Lower leg skin (tissue), 4 donors: ENCODE measurements at regions not wholly inside any gene's neighbourhood (a gene's known extent, or its start where the extent isn't known, plus 50 kb on each side); places are given as distances from the start of the nearest gene placed in this dataset.

Experiments used
- DNase-seq, 2 donors: peaks; one replicate each; pipeline ENCODE4 v3.0.0-alpha.2; 2019; ENCODE audit warnings: low spot score in 2 of 2
- H3K4me3 ChIP-seq: fragments of 200-600 bp; sonication (generic); 2 replicates; pipeline ENCODE4 v1.5.1; 2017; ENCODE audit warnings: mild to moderate bottlenecking, low read depth; ENCODE audit not compliant: poor library complexity, severe bottlenecking
- POLR2A ChIP-seq, 2 donors: fragments of 450-650 bp; IDR thresholded peaks; one replicate each; pipeline ENCODE4 v1.6.1; 2016 to 2017; ENCODE audit warnings: antibody characterized with exemption in 2 of 2, mild to moderate bottlenecking in 1 of 2, moderate library complexity in 1 of 2
- WGBS, 2 donors: methylation state at CpG; one replicate each; pipeline ENCODE4 v1.1.5; 2018; 5-methylcytosine and 5-hydroxymethylcytosine counted together
- intact Hi-C: fragments of 100-400 bp; cut with DNase I; formaldehyde crosslinking; loops from one replicate; pipeline ENCODE4 v1.15.0; 2023; ENCODE audit warnings: low total_unique reads
- TF ChIP-seq, protein P1 (sequence below), 3 donors: fragments of 450-650 bp; IDR thresholded peaks; one replicate each; pipeline ENCODE4 v1.5.1; 2016; ENCODE audit warnings: antibody characterized with exemption in 3 of 3, mild to moderate bottlenecking in 3 of 3, moderate library complexity in 2 of 3

DNA sequence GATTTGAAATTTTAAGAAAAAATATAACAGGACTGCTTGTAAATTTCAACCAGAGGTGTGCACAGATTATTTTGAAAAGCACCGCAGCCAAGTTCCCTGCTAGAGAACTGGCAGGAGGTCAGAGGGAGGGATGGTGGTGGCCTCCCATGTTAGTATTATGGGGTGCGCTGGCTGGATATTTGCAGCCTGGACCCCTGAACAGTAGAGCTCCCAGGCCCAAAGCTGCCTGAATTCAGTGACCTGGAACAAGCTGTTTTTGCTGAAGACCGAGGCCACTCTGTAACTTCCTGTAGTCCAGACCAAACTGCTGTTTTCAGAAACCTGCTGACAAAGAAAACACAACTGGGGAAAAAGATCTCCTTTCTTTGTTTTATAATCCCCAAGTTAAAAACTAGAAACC, 314.3 kb downstream of the TNS1 start:
- DNase-seq = no peak
- intact Hi-C loops = no loop called here
- no peak overlapping the region for H3K4me3 ChIP-seq
- TF ChIP-seq, protein P1, sequence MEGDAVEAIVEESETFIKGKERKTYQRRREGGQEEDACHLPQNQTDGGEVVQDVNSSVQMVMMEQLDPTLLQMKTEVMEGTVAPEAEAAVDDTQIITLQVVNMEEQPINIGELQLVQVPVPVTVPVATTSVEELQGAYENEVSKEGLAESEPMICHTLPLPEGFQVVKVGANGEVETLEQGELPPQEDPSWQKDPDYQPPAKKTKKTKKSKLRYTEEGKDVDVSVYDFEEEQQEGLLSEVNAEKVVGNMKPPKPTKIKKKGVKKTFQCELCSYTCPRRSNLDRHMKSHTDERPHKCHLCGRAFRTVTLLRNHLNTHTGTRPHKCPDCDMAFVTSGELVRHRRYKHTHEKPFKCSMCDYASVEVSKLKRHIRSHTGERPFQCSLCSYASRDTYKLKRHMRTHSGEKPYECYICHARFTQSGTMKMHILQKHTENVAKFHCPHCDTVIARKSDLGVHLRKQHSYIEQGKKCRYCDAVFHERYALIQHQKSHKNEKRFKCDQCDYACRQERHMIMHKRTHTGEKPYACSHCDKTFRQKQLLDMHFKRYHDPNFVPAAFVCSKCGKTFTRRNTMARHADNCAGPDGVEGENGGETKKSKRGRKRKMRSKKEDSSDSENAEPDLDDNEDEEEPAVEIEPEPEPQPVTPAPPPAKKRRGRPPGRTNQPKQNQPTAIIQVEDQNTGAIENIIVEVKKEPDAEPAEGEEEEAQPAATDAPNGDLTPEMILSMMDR (IDR thresholded peaks at IDR 0.05) = no peak
- no peak for TF ChIP-seq POLR2A (IDR thresholded peaks at IDR 0.05)
- WGBS, 2 donors = 79 to 94% methylated on average over 3 of the region's 3 CpGs

DNA sequence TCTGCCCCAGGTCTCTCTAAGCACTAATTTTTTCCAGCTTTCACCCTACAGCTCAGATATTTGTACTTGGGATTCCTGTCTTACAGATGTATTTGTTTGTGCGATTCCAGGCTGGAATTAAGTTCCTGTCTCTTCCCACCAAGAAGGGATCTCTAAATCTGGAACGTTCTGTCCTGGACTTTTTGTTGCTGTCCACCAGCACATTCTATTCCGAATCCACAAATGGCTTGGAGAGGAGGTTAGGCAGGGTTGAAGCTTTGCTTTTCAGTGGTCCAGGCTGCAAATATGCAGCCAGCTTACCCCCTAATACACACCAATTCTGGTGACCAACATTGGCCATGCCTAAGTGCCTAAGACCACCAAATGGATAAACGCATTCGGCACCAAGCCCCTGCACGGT, 315.0 kb downstream of the TNS1 start:
- TF ChIP-seq, protein P1 (IDR thresholded peaks at IDR 0.05) = no peak
- TF ChIP-seq POLR2A (IDR thresholded peaks at IDR 0.05) = no peak
- no peak overlapping the region for H3K4me3 ChIP-seq
- 77 to 91% methylated on average over 6 of the region's 6 CpGs for WGBS, 2 donors
- no peak for DNase-seq
- intact Hi-C loops = no loop called here

DNA sequence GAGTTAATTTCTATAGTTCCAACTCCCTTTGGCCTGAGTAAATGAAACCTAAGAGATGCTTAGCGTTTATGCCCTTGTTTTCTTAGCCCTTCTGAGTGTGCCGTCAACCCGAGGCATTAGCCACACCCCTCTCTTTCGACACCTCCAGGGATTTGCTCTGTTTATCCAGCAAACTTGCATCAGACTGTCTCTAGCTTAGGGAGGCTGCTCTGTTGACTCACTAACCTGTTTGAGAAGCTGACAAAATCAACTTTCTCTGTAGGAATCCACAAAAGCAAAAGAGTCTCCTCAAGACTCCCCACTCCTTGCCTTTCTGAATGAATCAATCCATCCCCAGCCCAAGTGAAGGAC, 317.6 kb downstream of the TNS1 start:
- intact Hi-C loops = no loop called here
- WGBS, 2 donors = 19 to 23% methylated on average over 4 of the region's 4 CpGs
- no peak overlapping the region for H3K4me3 ChIP-seq
- peak; percentile 87 to 93 for DNase-seq
- TF ChIP-seq, protein P1 (IDR thresholded peaks at IDR 0.05) = no peak
- TF ChIP-seq POLR2A (IDR thresholded peaks at IDR 0.05) = no peak

DNA sequence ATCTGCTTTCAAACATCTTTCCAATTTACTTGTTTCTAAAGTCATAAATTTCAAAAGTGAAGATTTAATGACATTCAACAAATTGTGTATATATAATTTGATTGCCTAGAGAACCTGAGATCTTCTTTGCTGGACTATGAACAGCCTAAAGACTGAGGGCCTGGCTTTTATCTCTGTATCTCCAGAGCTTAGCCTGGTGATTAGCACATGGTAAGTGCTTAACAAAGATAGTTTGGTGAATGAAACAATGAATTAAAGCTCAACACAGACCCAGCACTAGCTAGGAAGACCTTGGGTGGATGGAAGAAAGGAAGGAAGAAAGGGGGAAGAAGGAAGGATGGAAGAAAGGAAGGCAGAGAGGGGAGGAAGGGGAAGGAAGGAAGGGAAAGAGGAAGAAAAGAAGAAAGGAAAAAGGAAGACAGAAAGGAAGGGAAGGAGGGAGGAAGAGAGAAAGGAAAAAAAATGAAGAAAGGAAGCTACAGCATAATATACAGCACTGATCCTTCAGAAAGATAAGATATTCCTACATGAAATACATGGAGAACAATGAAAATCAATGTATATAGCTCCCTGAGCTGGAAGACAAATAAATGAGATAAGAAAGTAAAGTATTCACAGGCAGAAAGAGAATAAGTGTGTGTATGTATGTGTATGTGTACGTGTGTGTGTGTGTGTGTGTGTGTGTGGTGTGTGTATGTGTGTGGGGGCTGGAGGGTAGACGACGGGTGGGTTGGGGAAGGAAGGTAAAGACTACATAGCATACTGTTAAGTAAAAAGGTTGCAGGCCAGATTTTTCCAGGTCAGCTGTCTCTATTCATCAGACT, 318.2 kb downstream of the TNS1 start:
- TF ChIP-seq, protein P1 (IDR thresholded peaks at IDR 0.05) = no peak
- no peak for TF ChIP-seq POLR2A (IDR thresholded peaks at IDR 0.05)
- no peak overlapping the region for H3K4me3 ChIP-seq
- DNase-seq = no peak
- WGBS, 2 donors = 71 to 72% methylated on average over 3 of the region's 3 CpGs
- intact Hi-C loops = no loop called here

DNA sequence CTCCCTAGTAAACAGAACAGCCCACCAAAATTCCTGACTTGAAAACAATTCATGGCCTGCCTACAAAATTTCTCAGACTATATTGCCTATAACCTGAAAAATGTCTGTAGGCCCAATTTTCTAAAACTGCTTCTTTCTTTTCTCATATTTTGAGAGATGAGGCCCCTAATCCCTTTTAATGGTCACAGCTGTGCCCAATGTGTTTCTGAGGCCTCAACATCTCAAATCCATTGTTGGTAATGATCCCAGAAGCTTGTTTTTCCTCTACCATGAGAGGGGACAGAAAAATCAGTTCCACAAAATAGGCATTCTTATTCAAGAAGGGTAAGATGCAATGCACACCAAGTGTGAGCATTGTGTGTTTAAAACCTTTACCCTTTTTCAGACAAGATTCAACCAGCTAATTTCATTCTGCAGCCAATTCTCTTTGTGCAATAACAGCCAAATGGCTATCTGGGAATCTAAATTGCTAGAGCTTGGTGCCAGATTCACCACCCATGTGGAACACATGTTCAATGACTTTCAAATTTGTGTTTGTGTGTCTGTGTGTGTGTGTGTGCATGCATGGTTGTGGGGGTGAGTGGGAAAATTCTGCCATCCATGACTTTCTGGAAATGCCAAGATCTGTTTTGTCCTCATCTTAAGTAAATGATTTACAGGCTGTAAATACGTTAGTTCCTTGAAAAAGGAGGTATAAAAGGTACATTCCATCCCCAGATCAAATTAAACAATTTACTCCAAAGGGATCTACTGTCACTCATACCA, 319.5 kb downstream of the TNS1 start:
- no peak overlapping the region for H3K4me3 ChIP-seq
- WGBS, 2 donors = 41 to 50% methylated on average over 1 of the region's 1 CpG
- DNase-seq = no peak
- intact Hi-C loops = no loop called here
- no peak for TF ChIP-seq POLR2A (IDR thresholded peaks at IDR 0.05)
- TF ChIP-seq, protein P1 (IDR thresholded peaks at IDR 0.05) = no peak
